ENCODE measurements at regions not wholly inside any gene's neighbourhood (a gene's known extent, or its start where the extent isn't known, plus 50 kb on each side); places are given as distances from the start of the nearest gene placed in this dataset.

DNA sequence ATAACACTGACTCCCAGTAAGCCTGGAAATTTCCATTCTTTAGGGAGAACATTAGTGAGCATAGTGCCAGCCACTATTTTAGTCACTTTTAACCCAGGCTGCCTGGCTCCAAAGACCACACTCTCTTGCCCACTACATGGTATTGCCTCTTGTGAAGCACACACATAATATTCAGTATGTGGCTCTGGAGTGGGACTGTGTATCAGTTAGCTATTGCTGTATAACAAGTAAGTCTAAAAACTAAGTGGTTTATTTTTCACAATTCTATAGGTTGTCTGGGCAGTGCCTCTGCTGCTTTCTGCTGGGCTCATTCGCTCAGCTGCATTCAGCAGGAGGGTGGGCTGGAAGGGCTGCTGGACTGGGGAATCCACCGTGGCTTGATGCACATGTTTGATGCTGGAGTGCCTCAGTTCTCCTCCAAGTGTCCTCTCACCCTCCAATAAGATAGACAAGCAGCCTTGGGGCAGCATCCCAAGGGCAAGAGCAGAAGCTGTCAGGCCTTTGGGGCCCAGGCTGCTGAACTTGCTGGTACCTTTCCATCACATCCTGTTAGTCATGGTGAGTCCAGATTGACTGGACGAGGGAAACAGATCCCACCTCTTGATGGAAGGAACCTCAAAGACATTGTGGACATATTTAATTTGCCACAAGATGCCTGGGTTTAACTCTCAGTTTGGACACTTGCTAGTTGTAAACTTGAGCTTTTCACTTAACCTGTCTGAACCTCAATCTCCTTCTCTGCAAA lies 66.6 kb upstream of the TLE3 start:
- DNase-seq (ENCODE audit: low spot score), result no peak
- in situ Hi-C loops (cut with HindIII; ENCODE audit: low sequenced_read_pairs), result no loop called here

- in situ Hi-C loops (cut with HindIII; ENCODE audit: low sequenced_read_pairs), result no loop called here
- peak; percentile 96 for DNase-seq (ENCODE audit: low spot score)
Measured at GRCh38 chr15:70160803-70161565, 63.3 kb upstream of the TLE3 start.

GRCh38 chr15:70160267-70160666 lies 62.5 kb upstream of the TLE3 start:
- in situ Hi-C loops (cut with HindIII; ENCODE audit: low sequenced_read_pairs), result no loop called here
- DNase-seq (ENCODE audit: low spot score), result no peak

GRCh38 chr15:70159713-70160009 lies 61.9 kb upstream of the TLE3 start:
- DNase-seq (ENCODE audit: low spot score), result no peak
- in situ Hi-C loops (cut with HindIII; ENCODE audit: low sequenced_read_pairs), result no loop called here

- DNase-seq (ENCODE audit: low spot score), result no peak
- in situ Hi-C loops (cut with HindIII; ENCODE audit: low sequenced_read_pairs), result no loop called here
Measured at GRCh38 chr15:70159001-70159712, 61.4 kb upstream of the TLE3 start.

DNA sequence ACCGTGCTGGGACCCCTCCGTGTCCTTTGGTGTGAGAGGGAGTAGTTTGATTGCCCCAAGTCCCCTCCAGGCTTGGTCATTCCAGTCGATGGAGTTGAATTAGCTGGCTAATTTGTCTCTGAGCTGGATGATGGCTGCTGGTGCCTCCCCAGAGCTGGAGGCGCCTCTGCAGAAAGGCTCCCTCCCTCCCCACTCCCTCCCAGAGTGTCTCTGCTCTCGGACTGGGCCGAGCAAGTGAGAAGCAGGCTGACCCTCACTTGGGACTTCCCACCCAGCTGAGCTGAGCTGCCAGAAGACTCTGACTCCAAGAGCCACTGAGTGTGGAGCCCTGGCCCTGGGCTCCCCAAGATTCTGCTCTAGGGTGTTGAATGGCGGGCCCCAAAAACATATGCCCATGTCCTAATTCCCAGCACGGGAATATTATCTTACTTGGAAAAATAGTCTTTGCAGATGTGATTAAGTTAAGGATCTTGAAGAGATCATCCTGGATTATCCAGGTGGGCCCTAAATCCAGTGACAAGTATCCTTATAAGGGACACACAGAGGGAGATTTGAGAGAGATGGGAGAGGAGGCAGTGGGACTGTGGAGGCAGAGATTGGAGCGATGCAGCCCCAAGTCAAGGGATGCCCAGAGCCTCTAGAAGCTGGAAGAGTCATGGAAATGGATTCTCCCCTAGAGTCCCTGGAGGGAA lies 60.7 kb upstream of the TLE3 start:
- in situ Hi-C loops (cut with HindIII; ENCODE audit: low sequenced_read_pairs), result no loop called here
- no peak for DNase-seq (ENCODE audit: low spot score)

DNA sequence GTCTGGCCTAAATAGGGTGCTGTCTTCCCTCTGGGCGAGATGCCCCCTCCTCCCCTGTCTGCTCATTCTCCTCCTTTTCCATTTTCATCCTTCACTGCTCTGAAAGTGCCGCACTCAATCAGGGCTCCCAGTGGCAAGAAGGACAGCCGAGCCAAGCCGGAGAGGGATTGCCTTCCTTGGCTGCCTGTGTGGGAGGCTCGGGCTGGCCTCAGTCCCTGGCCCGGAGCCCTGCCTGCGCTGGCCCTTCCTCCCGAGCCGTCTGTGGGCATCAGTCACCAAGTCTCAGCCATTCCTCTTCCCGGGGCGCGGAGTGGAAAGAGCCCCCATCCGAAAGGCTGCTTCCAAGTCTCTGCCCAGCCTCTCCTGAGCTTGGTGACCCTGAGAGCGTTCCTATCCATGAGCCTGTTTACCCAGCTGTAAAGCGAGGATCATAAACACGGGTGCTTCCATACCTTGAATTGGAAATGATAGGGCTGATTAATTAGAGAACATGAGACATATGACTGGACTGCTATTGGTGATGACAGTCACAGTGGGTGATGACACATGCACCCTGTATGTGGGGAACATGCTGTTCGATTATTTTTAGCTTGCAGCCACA lies 59.1 kb upstream of the TLE3 start:
- DNase-seq (ENCODE audit: low spot score), result peak; percentile 88
- in situ Hi-C loops (cut with HindIII; ENCODE audit: low sequenced_read_pairs), result no loop called here

GRCh38 chr15:70154718-70155347 lies 57.1 kb upstream of the TLE3 start:
- DNase-seq (ENCODE audit: low spot score), result no peak
- in situ Hi-C loops (cut with HindIII; ENCODE audit: low sequenced_read_pairs), result no loop called here

- in situ Hi-C loops (cut with HindIII; ENCODE audit: low sequenced_read_pairs), result no loop called here
- DNase-seq (ENCODE audit: low spot score), result peak; percentile 69
Measured at GRCh38 chr15:70153921-70154717, 56.4 kb upstream of the TLE3 start.

- in situ Hi-C loops (cut with HindIII; ENCODE audit: low sequenced_read_pairs), result no loop called here
- peak; percentile 66 for DNase-seq (ENCODE audit: low spot score)
Measured at GRCh38 chr15:70152070-70152480, 54.4 kb upstream of the TLE3 start.

DNA sequence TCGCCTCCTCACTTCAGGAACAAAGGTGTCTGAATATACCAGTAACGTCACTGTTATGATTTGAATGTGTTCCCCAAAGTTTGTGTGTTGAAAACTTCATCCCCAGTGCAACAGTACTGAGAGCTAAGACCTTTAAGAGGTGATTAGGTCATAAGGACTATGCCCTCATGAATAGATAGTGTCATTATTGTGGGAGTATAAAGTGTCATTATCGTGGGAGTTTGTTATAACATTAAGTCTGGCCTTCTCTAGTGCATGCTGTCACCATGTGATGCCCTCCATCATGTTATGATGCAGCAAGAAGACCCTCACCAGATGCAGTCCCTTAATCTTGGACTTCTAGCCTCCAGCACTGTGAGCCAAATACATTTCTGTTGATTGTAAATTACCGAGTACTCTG lies 53.7 kb upstream of the TLE3 start:
- no peak for DNase-seq (ENCODE audit: low spot score)
- in situ Hi-C loops (cut with HindIII; ENCODE audit: low sequenced_read_pairs), result no loop called here

- in situ Hi-C loops (cut with HindIII; ENCODE audit: low sequenced_read_pairs), result no loop called here
Measured at GRCh38 chr15:70151003-70151402, 53.3 kb upstream of the TLE3 start.

DNA sequence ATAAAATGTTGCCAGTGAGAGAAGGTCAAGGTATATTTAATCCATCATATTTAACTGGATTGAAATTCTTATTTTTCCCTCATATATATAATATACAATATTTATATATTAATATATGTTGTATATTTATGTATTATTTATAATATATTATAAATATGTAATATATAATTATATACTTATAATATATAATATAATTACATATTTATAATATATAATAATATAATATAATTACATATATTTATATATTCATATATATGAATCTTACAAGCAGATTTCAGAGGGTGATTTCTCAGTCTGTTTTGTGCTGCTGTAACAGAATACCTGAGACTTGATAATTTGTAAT lies 52.7 kb upstream of the TLE3 start:
- in situ Hi-C loops (cut with HindIII; ENCODE audit: low sequenced_read_pairs), result no loop called here
- no peak for DNase-seq (ENCODE audit: low spot score)

More at GRCh38 chr15:70151003-70151402, 53.3 kb upstream of the TLE3 start:
- no peak for DNase-seq (ENCODE audit: low spot score)

- in situ Hi-C loops (cut with HindIII; ENCODE audit: low sequenced_read_pairs), result no loop called here
- no peak for DNase-seq (ENCODE audit: low spot score)
Measured at GRCh38 chr15:70149667-70150404, 52.1 kb upstream of the TLE3 start.

- in situ Hi-C loops (cut with HindIII; ENCODE audit: low sequenced_read_pairs), result no loop called here
- DNase-seq (ENCODE audit: low spot score), result no peak
Measured at GRCh38 chr15:70147778-70148177, 50.1 kb upstream of the TLE3 start.

Data from G401 (cell line).